Neutrophil (primary cell): ENCODE measurements at regions not wholly inside any gene's neighbourhood (a gene's known extent, or its start where the extent isn't known, plus 50 kb on each side); places are given as distances from the start of the nearest gene placed in this dataset.
"Not testable (repeated sequence)": the region's sequence is repeated elsewhere in the genome, so short reads cannot be mapped to it uniquely, and the experiment has no call there.

ENCODE experiments used
- H3K27ac ChIP-seq: fragments of 200-600 bp; sonication (generic); 2 replicates; pipeline ENCODE4 v1.5.1; 2016; ENCODE audit warnings: mild to moderate bottlenecking, moderate library complexity
- H3K27me3 ChIP-seq: fragments of 200-600 bp; sonication (generic); 2 replicates; pipeline ENCODE4 v1.6.0; 2016; ENCODE audit warnings: mild to moderate bottlenecking
- H3K36me3 ChIP-seq: fragments of 200-600 bp; sonication (generic); 2 replicates; pipeline ENCODE4 v1.5.1; 2017
- H3K4me1 ChIP-seq, 2 experiments: fragments of 200-600 bp in 1 of 2; sonication (generic) in 1 of 2; 1 replicate in 1 of 2; 2 replicates in 1 of 2; pipeline versions ENCODE4 v1.5.1 to v1.6.1; 2013 to 2016; ENCODE audit warnings: low read depth in 1 of 2, low read length in 1 of 2, mild to moderate bottlenecking in 1 of 2, moderate library complexity in 1 of 2; ENCODE audit not compliant: control insufficient read depth in 1 of 2, insufficient read depth in 1 of 2
- H3K4me3 ChIP-seq, 2 experiments: fragments of 200-600 bp in 1 of 2; sonication (generic) in 1 of 2; 1 replicate in 1 of 2; 2 replicates in 1 of 2; pipeline ENCODE4 v1.5.1; 2013 to 2016; ENCODE audit warnings: low read depth in 1 of 2, low read length in 1 of 2, mild to moderate bottlenecking in 1 of 2, moderate library complexity in 1 of 2
- H3K9me3 ChIP-seq: fragments of 200-600 bp; sonication (generic); 2 replicates; pipeline ENCODE4 v1.5.1; 2016
- CTCF ChIP-seq: fragments of 200-600 bp; sonication (generic); IDR thresholded peaks from 2 replicates; pipeline ENCODE4 v1.5.1; 2016; ENCODE audit warnings: antibody characterized with exemption

DNA sequence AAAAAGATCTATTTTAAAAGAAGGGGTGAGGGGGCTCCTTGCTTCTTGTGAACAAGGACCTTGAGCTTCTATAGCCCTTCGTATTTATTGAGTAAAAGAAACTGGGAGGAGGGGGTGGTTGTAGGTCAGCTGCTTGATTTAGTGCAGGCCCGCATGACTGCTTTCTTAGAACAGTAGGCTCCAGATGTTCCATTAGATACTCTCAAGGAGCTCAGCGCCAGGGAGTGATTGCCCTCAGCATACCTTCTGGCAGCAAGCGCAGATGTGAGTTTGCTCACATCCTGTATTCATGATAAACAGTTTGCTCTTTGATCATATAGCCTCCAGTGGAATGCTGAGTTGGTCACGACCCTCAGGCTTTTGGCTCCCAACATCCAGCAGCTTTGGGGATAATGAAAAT lies 108.9 kb upstream of the XPO1 start:
- Histone ChIP-seq H3K4me3 (no peak overlapping the region), H3K27ac (no peak overlapping the region), H3K27me3 (no peaks in the 10 kb centered on the region), H3K4me1 (peaks cover 4 to 5% of the 10 kb centered on the region in 2 experiments), H3K9me3 (no peaks in the 10 kb centered on the region), H3K36me3 (no peaks in the 10 kb centered on the region)
- no peak for TF ChIP-seq CTCF

GRCh38 chr2:61645911-61646310 lies 107.8 kb upstream of the XPO1 start:
- Histone ChIP-seq H3K27ac (no peak overlapping the region), H3K36me3 (no peaks in the 10 kb centered on the region), H3K4me3 (no peak overlapping the region), H3K9me3 (no peaks in the 10 kb centered on the region), H3K27me3 (no peaks in the 10 kb centered on the region), H3K4me1 (peaks cover 4 to 5% of the 10 kb centered on the region in 2 experiments)
- TF ChIP-seq CTCF = no peak

DNA sequence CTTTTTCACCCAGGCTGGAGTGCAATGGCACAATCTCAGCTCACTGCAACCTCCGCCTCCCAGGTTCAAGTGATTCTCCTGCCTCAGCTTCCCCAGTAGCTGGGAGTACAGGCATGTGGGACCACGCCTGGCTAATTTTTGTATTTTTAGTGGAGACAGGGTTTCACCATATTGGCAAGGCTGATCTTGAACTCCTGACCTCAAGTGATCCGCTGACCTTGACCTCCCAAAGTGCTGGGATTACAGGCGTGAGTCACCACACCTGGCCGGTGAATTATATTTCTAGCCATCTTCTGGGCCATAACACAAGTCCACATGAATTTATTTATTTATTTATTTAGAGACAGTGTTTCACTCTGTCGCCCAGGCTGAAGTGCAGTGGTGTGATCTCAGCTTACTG lies 105.0 kb upstream of the XPO1 start:
- not testable (repeated sequence) for H3K9me3 ChIP-seq, H3K27me3 ChIP-seq, H3K4me1 ChIP-seq, H3K27ac ChIP-seq, H3K4me3 ChIP-seq, H3K36me3 ChIP-seq

DNA sequence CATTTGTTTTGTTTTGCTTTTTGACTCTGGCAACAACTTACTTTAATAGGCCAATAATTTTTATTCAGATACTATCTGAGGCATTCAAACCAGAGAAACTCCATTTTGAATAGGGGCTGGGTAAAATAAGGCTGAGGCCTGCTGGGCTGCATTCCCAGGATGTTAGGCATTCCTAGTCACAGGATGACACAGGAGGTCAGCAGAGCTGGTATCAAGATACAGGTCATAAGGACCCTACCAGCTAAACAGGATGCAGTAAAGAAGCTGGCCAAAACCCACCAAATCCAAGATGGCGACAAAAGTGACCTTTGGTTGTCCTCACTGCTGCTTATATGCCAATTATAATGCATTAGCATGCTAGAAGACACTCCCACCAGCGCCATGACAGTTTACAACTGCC lies 102.2 kb upstream of the XPO1 start:
- no peaks in the 10 kb centered on the region for H3K27me3 ChIP-seq
- H3K27ac ChIP-seq = no peak overlapping the region
- H3K9me3 ChIP-seq = no peaks in the 10 kb centered on the region
- no peaks in the 10 kb centered on the region for H3K4me1 ChIP-seq
- H3K36me3 ChIP-seq = no peaks in the 10 kb centered on the region
- TF ChIP-seq CTCF = no peak
- no peak overlapping the region for H3K4me3 ChIP-seq

- TF ChIP-seq CTCF = no peak
- H3K9me3 ChIP-seq = no peaks in the 10 kb centered on the region
These were observed 101.6 kb upstream of the XPO1 start for GRCh38 chr2:61639721-61640120.

GRCh38 chr2:61636686-61637085 lies 98.5 kb upstream of the XPO1 start:
- no peaks in the 10 kb centered on the region for H3K9me3 ChIP-seq
- no peak overlapping the region for H3K27ac ChIP-seq
- no peaks in the 10 kb centered on the region for H3K27me3 ChIP-seq
- H3K4me1 ChIP-seq = no peaks in the 10 kb centered on the region
- H3K36me3 ChIP-seq = no peaks in the 10 kb centered on the region
- no peak overlapping the region for H3K4me3 ChIP-seq
- TF ChIP-seq CTCF = no peak

More at GRCh38 chr2:61639721-61640120, 101.6 kb upstream of the XPO1 start:
- Histone ChIP-seq H3K4me1 (no peaks in the 10 kb centered on the region), H3K27ac (no peak overlapping the region), H3K36me3 (no peaks in the 10 kb centered on the region), H3K4me3 (no peak overlapping the region), H3K27me3 (no peaks in the 10 kb centered on the region)
